B cell (primary cell): ENCODE measurements at regions not wholly inside any gene's neighbourhood (a gene's known extent, or its start where the extent isn't known, plus 50 kb on each side); places are given as distances from the start of the nearest gene placed in this dataset.

Source experiments
- ATAC-seq: fragments of 200-7000 bp; cut with Tn5 transposase; one replicate; pipeline ENCODE4 v1.10.0; 2021; ENCODE audit warnings: low read depth, mild to moderate bottlenecking, moderate number of reproducible peaks, moderate library complexity
- CTCF ChIA-PET: fragments of 350-600 bp; sonication (Branson Sonifier 250); formaldehyde crosslinking; loops from one replicate; lab custom pipeline; 2021; ENCODE audit warnings: antibody characterized with exemption, inconsistent platforms; lab: Charles Lee
- POLR2A ChIA-PET: fragments of 350-600 bp; sonication (Branson Sonifier 250); formaldehyde crosslinking; loops from one replicate; lab custom pipeline; 2021; ENCODE audit warnings: antibody characterized with exemption; lab: Charles Lee
- DNase-seq: peaks from one replicate; pipeline ENCODE4 v3.0.0; 2013
- H2AFZ ChIP-seq: 2 replicates; pipeline ENCODE4 v1.6.1; 2012; ENCODE audit warnings: mild to moderate bottlenecking, low read depth, low read length; ENCODE audit not compliant: insufficient read depth, poor library complexity, severe bottlenecking
- H3K27ac ChIP-seq, 2 donors: 1 replicate in 1 of 2; 2 replicates in 1 of 2; pipeline ENCODE4 v1.5.1; 2012 to 2013; ENCODE audit warnings: low read length in 2 of 2, mild to moderate bottlenecking in 2 of 2, moderate library complexity in 1 of 2
- H3K27me3 ChIP-seq, 4 experiments: fragments of 200-600 bp in 1 of 4; sonication (generic) in 1 of 4; replicated peaks in 1 of 4; 1 replicate in 2 of 4; 2 replicates in 2 of 4; pipeline versions ENCODE4 v1.6.1 to v1.7.0; 2013 to 2016; ENCODE audit warnings: low read length in 3 of 4, mild to moderate bottlenecking in 2 of 4, mixed read lengths in 1 of 4, moderate library complexity in 1 of 4; ENCODE audit not compliant: insufficient read depth in 4 of 4, control insufficient read depth in 3 of 4; ENCODE audit errors: control extremely low read depth in 1 of 4
- H3K36me3 ChIP-seq, 2 experiments: replicated peaks in 1 of 2; 1 replicate in 1 of 2; 2 replicates in 1 of 2; pipeline versions ENCODE4 v1.6.1 to v1.7.1; 2013; ENCODE audit warnings: low read length in 1 of 2; ENCODE audit not compliant: insufficient read depth in 2 of 2, control insufficient read depth in 1 of 2; ENCODE audit errors: control extremely low read depth in 1 of 2, extremely low read depth in 1 of 2
- H3K4me1 ChIP-seq, 2 donors: fragments of 200-600 bp in 1 of 2; sonication (generic) in 1 of 2; 1 replicate in 1 of 2; 2 replicates in 1 of 2; pipeline versions ENCODE4 v1.5.1 to v1.6.1; 2013 to 2017; ENCODE audit warnings: low read length in 2 of 2; ENCODE audit not compliant: control insufficient read depth in 2 of 2, insufficient read depth in 2 of 2
- H3K4me2 ChIP-seq: replicated peaks from 2 replicates; pipeline ENCODE3; 2012; ENCODE audit warnings: mild to moderate bottlenecking, low read depth, low read length; ENCODE audit not compliant: poor library complexity, severe bottlenecking
- H3K4me3 ChIP-seq, 5 experiments: fragments of 200-600 bp in 1 of 5; sonication (generic) in 1 of 5; 1 replicate in 3 of 5; 2 replicates in 2 of 5; pipeline versions ENCODE4 v1.5.1 to v1.7.0; 2011 to 2016; ENCODE audit warnings: low read length in 4 of 5, mild to moderate bottlenecking in 4 of 5, low read depth in 2 of 5, control low read depth in 1 of 5, moderate library complexity in 1 of 5; ENCODE audit not compliant: insufficient read depth in 1 of 5; ENCODE audit errors: control extremely low read depth in 1 of 5, extremely low read depth in 1 of 5
- H3K79me2 ChIP-seq: fragments of 200-600 bp; sonication (generic); one replicate; pipeline ENCODE4 v1.6.0; 2016; ENCODE audit warnings: low read length; ENCODE audit not compliant: control insufficient read depth, insufficient read depth
- H3K9ac ChIP-seq: fragments of 200-600 bp; sonication (generic); 2 replicates; pipeline ENCODE4 v1.6.1; 2017; ENCODE audit warnings: mild to moderate bottlenecking, low read length, moderate library complexity
- H3K9me3 ChIP-seq, 3 donors: one replicate each; pipeline versions ENCODE4 v1.6.1 to v1.7.1; 2013; ENCODE audit warnings: low read length in 2 of 3; ENCODE audit not compliant: control insufficient read depth in 2 of 3, insufficient read depth in 1 of 3; ENCODE audit errors: control extremely low read depth in 1 of 3
- H4K20me1 ChIP-seq: 2 replicates; pipeline ENCODE4 v1.6.0; 2012; ENCODE audit warnings: mild to moderate bottlenecking, low read length; ENCODE audit not compliant: insufficient read depth, control insufficient read depth, poor library complexity, severe bottlenecking
- H3K27ac Mint-ChIP-seq: one replicate; pipeline ENCODE4 v1.8.0; 2021; ENCODE audit warnings: mixed read lengths
- H3K27me3 Mint-ChIP-seq: one replicate; pipeline ENCODE4 v1.8.0; 2021; ENCODE audit warnings: mixed read lengths
- H3K4me1 Mint-ChIP-seq: one replicate; pipeline ENCODE4 v1.8.0; 2021; ENCODE audit warnings: mixed read lengths
- H3K4me3 Mint-ChIP-seq: one replicate; pipeline ENCODE4 v1.8.0; 2021; ENCODE audit warnings: mixed read lengths
- H3K9me3 Mint-ChIP-seq: one replicate; pipeline ENCODE4 v1.8.0; 2022; ENCODE audit warnings: mixed read lengths; ENCODE audit not compliant: insufficient read depth
- CTCF ChIP-seq: fragments of 200-600 bp; IDR thresholded peaks from one replicate; pipeline ENCODE4 v1.8.0; 2022; ENCODE audit warnings: antibody characterized with exemption, mild to moderate bottlenecking
- EZH2 ChIP-seq: IDR thresholded peaks from 2 replicates; pipeline ENCODE4 v1.6.1; 2012; ENCODE audit warnings: borderline replicate concordance, low read depth, mild to moderate bottlenecking, moderate library complexity, low read length; ENCODE audit not compliant: insufficient read depth, poor library complexity, severe bottlenecking
- WGBS: methylation state at CpG from one replicate; pipeline ENCODE4 v1.1.5; 2013; ENCODE audit warnings: missing lambda C conversion rate; ENCODE audit not compliant: insufficient coverage; 5-methylcytosine and 5-hydroxymethylcytosine counted together
- intact Hi-C: fragments of 100-400 bp; cut with micrococcal nuclease; formaldehyde crosslinking; loops from one replicate; pipeline ENCODE4 v1.10.0; 2022

- no peak for DNase-seq
- H3K4me2 ChIP-seq: no peak overlapping the region
- no peak overlapping the region for H3K27ac ChIP-seq
- no peaks in the 10 kb centered on the region for H3K4me1 Mint-ChIP-seq
- no peaks in the 10 kb centered on the region for H3K27me3 ChIP-seq
- CTCF ChIA-PET: no interaction called here
- no peaks in the 10 kb centered on the region for H3K9me3 ChIP-seq
- no peaks in the 10 kb centered on the region for H3K27me3 Mint-ChIP-seq
- H3K79me2 ChIP-seq: no peaks in the 10 kb centered on the region
- ATAC-seq: no peak
- no CpG with 5 or more reads among the region's 3 CpGs for WGBS
- POLR2A ChIA-PET: no interaction called here
- no peaks in the 10 kb centered on the region for H4K20me1 ChIP-seq
- no peak overlapping the region for H3K9ac ChIP-seq
- H3K4me1 ChIP-seq: no peaks in the 10 kb centered on the region
- no peak for TF ChIP-seq CTCF
- no peak for TF ChIP-seq EZH2
- H3K9me3 Mint-ChIP-seq: peaks cover 11% of the 10 kb centered on the region
- H3K36me3 ChIP-seq: no peaks in the 10 kb centered on the region
- intact Hi-C loops: no loop called here
- H2AFZ ChIP-seq: no peak overlapping the region
- no peak overlapping the region for H3K4me3 ChIP-seq
- H3K27ac Mint-ChIP-seq: no peak overlapping the region
- no peak overlapping the region for H3K4me3 Mint-ChIP-seq
These were observed 751.4 kb upstream of the CTNND2 start for GRCh38 chr5:12655675-12656074.

GRCh38 chr5:12652201-12652600 is 748.0 kb upstream of the CTNND2 start:
- H3K4me1 Mint-ChIP-seq: no peaks in the 10 kb centered on the region
- H3K27ac ChIP-seq: no peak overlapping the region
- no peaks in the 10 kb centered on the region for H3K27me3 Mint-ChIP-seq
- H3K4me3 ChIP-seq: no peak overlapping the region
- H3K27ac Mint-ChIP-seq: no peak overlapping the region
- ATAC-seq: no peak
- no peaks in the 10 kb centered on the region for H3K36me3 ChIP-seq
- H3K9me3 ChIP-seq: no peaks in the 10 kb centered on the region
- H2AFZ ChIP-seq: no peak overlapping the region
- DNase-seq: no peak
- POLR2A ChIA-PET: no interaction called here
- H3K79me2 ChIP-seq: no peaks in the 10 kb centered on the region
- no peaks in the 10 kb centered on the region for H3K27me3 ChIP-seq
- CTCF ChIA-PET: no interaction called here
- TF ChIP-seq CTCF: no peak
- TF ChIP-seq EZH2: no peak
- no peak overlapping the region for H3K4me2 ChIP-seq
- intact Hi-C loops: no loop called here
- 88% methylated on average over 2 of the region's 4 CpGs for whole genome bisulfite sequencing
- H3K4me1 ChIP-seq: no peaks in the 10 kb centered on the region
- no peak overlapping the region for H3K4me3 Mint-ChIP-seq
- H3K9me3 Mint-ChIP-seq: peaks cover 5% of the 10 kb centered on the region
- no peaks in the 10 kb centered on the region for H4K20me1 ChIP-seq
- H3K9ac ChIP-seq: no peak overlapping the region
